ENCODE measurements at regions not wholly inside any gene's neighbourhood (a gene's known extent, or its start where the extent isn't known, plus 50 kb on each side); places are given as distances from the start of the nearest gene placed in this dataset.

DNA sequence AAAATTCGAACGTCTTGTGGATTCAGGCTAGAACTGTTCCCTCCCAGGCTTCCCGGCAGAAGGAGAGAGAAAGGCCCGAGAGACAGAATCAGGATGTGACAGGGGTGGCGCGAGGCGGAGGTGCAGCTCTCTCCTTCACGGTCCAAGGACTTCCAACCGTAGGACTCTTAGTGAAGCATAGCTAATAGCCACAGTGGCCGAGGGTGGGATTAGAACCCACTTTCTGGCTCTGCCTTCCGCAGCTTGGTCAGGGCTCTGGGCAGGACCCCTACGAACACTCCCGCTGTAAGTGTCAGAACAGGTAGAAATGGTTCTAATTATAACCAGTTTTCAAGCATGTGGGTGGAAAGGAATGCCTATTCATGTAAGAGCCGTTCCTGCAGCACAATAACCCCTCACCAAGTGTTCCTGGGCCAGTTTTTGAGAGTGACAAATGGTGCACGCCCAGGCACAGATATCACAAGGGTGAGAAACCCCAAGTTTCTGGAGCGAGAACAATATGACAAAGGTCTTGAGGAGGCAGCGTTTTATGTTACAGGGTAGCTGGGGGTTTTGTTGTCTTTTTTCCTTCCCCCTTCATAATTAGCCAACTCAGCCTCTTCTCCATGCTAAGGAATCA, 86.4 kb downstream of the SYF2 start:
- no peaks in the 10 kb centered on the region for H3K36me3 Mint-ChIP-seq (ENCODE audit: low read depth)
- peaks cover 4% of the 10 kb centered on the region for H3K4me1 Mint-ChIP-seq (ENCODE audit: low read depth)
- H3K27ac Mint-ChIP-seq: no peak overlapping the region
- no peak for DNase-seq (ENCODE audit: low spot score)
- no peak overlapping the region for H3K4me3 Mint-ChIP-seq
- H3K9me3 Mint-ChIP-seq: no peaks in the 10 kb centered on the region
- H3K27me3 Mint-ChIP-seq (ENCODE audit: low read depth): peaks cover 26% of the 10 kb centered on the region

DNA sequence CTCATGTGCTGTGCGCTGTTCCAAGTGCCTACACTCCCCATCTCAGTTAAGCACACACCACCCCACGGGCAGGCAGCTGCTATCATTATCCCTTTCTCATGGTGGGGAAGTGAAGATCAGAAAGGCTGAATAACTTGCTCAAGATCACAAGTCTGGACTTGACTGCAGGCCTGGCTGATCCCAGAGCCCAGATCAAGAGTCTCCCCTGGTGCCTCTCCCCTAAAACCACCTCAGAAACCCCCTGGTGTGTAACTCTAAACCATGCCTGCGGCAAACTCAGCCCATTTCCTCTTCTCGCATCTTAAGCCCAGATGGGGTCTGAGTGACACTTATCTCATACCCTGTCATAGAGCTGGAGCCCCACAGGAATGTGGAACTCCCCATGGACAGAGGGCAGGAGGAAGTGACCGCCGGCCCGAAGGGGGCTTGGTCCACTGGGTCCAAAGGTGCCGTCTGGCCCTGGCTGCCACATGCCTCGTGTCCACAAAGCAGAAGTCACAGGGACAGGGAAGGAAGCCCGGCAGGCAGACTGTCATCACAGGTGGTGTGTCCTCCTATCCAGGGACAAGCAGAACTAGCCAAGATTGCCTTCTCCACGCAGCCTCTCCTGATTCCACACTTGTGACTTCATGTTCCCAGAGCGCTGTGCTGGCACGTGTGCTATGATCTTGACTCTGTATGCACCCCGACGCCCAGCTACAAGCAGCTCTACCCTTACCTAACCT, 92.1 kb downstream of the SYF2 start:
- H3K27ac Mint-ChIP-seq: no peak overlapping the region
- peaks cover 35% of the 10 kb centered on the region for H3K27me3 Mint-ChIP-seq (ENCODE audit: low read depth)
- no peaks in the 10 kb centered on the region for H3K9me3 Mint-ChIP-seq
- no peak overlapping the region for H3K4me3 Mint-ChIP-seq
- no peaks in the 10 kb centered on the region for H3K4me1 Mint-ChIP-seq (ENCODE audit: low read depth)
- DNase-seq (ENCODE audit: low spot score): no peak
- H3K36me3 Mint-ChIP-seq (ENCODE audit: low read depth): no peaks in the 10 kb centered on the region

DNA sequence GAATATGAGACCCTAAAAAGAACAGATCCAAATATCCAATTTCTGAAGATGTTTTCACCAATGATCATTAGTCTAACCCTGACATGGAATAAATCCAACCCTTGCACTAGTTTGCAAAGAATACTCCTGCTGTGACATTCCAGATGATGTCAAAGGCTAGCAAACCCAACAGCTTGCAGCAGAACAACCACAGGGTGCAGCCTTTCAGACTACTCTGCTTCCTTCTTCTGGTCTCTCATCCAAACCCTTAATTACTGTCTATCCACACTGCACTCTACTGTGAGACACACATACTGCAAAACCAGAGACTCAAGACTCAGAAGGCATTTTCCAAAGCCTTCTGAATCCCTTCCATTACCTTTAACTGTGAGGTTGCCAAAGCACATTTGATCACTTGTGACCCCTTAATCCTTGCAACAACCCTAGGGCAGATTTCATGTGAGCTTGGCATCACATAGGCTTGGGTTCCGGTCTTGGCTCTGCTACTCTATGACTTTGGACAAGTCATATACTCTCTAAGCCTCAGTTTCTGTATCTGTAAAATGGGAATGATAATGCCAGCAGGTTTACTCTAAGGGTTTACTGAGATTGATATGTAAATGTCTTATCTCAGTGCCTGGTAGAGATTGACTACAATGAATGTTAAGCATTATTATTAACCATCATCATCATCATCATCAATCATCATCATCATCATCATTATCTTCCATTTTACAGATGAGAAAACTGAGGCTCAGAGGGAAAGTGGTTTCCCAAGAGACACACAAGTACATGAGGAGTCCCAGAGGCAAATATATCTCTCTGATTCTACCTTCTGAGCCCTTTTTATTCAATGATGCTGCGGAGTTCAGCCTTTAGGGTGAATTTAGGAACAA, 94.5 kb downstream of the SYF2 start:
- H3K36me3 Mint-ChIP-seq (ENCODE audit: low read depth): no peaks in the 10 kb centered on the region
- no peak overlapping the region for H3K4me3 Mint-ChIP-seq
- H3K4me1 Mint-ChIP-seq (ENCODE audit: low read depth): no peaks in the 10 kb centered on the region
- DNase-seq (ENCODE audit: low spot score): no peak
- no peaks in the 10 kb centered on the region for H3K9me3 Mint-ChIP-seq
- peaks cover 32% of the 10 kb centered on the region for H3K27me3 Mint-ChIP-seq (ENCODE audit: low read depth)
- no peak overlapping the region for H3K27ac Mint-ChIP-seq

DNA sequence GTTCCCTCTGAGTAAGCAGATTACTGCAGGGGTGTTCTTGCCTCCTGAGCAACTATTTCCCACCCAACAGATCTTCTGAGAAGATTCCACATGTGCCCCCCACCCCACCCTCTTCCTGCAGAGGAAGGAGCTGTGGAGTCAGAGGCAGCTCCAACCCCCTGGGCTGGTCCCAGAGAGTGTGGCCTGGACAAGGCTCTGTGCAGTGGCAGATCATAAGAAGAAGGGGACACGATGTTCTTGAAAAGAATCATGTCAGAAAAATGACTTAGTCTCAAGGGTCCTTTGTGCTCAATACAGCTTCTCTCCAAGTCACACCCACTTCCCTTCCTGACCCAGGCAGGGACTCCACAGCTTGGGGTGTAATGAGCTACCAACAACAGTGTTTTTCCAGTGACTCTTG, 95.2 kb downstream of the SYF2 start:
- Mint-ChIP-seq H3K36me3 (ENCODE audit: low read depth) (no peaks in the 10 kb centered on the region), H3K4me3 (no peak overlapping the region), H3K27me3 (ENCODE audit: low read depth) (peaks cover 32% of the 10 kb centered on the region), H3K4me1 (ENCODE audit: low read depth) (no peaks in the 10 kb centered on the region), H3K27ac (no peak overlapping the region), H3K9me3 (no peaks in the 10 kb centered on the region)
- DNase-seq (ENCODE audit: low spot score): no peak

DNA sequence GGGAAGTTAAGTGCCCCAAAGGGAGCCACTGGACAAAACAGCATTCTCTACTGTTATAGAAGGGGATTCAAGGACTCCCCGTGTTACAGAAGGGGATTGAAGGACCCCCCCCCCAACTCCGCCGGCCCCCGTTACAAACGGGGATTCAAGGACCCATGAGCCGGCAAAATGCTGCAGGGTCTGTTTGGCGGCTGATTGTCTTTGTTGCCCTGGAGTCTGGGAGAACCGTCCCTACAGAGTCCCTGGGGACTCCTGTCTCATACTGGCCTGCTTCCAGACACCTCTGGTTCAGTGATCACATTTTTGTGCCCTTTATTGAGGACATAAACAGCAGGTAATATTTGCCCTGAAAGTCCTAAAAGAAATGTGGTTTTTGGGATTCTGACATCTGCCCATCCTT, 96.4 kb downstream of the SYF2 start:
- H3K4me1 Mint-ChIP-seq (ENCODE audit: low read depth): no peaks in the 10 kb centered on the region
- peaks cover 33% of the 10 kb centered on the region for H3K27me3 Mint-ChIP-seq (ENCODE audit: low read depth)
- H3K27ac Mint-ChIP-seq: no peak overlapping the region
- no peak overlapping the region for H3K4me3 Mint-ChIP-seq
- no peaks in the 10 kb centered on the region for H3K36me3 Mint-ChIP-seq (ENCODE audit: low read depth)
- DNase-seq (ENCODE audit: low spot score): no peak
- no peaks in the 10 kb centered on the region for H3K9me3 Mint-ChIP-seq

DNA sequence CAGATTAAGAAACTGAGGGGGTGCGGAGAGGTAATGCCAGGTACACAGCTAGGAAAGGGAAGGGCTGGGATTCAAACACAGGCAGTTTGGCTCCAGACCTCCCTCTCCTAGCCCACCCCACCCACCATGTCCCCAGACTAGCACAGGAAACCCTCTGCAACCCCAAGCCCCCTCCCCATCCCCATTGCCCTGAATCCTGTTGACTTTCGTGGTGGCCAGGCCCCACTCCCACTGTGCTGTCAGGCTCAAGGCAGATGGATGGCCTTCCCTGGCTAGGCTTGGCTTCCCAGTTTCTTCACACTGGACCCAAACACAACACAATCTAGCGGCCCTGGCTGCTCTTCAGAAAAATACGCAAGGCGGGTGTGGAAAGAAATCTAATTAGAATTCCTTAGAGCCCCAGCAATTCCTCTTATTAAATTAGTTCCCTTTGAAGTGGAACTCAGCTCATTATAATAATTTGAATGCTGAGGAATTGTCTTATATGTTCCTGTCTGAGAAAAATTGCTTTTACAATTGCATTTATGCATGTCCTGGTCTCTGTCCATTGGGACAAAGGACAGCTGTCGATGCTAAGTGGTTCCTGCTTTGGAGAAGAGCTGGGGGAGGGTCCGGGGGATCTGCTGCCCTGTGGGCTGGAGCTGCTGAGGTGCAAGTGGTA, 97.4 kb downstream of the SYF2 start:
- Mint-ChIP-seq H3K9me3 (no peaks in the 10 kb centered on the region), H3K4me1 (ENCODE audit: low read depth) (no peaks in the 10 kb centered on the region), H3K27me3 (ENCODE audit: low read depth) (peaks cover 26% of the 10 kb centered on the region), H3K27ac (no peak overlapping the region), H3K36me3 (ENCODE audit: low read depth) (no peaks in the 10 kb centered on the region), H3K4me3 (no peak overlapping the region)
- DNase-seq (ENCODE audit: low spot score): no peak

DNA sequence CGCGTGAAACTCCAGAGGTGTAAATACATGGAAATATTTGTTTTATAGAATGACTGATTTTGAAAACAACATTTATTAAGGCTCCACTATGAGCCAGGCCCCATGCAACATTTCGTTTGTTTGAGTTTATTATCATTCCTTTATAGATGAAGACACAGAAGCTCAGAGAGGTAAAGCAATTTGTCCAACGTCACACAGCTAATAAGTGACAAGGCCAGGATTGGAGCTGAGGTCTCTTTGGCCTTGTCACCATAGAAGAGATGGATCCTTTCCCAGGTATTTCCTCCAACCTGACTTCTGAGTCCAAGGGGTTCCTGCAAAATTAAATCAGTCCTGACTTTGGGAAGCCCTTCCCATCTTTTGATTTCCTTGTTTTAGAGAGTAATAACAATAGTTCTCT, 98.0 kb downstream of the SYF2 start:
- no peaks in the 10 kb centered on the region for H3K4me1 Mint-ChIP-seq (ENCODE audit: low read depth)
- H3K4me3 Mint-ChIP-seq: no peak overlapping the region
- H3K27ac Mint-ChIP-seq: no peak overlapping the region
- DNase-seq (ENCODE audit: low spot score): no peak
- H3K27me3 Mint-ChIP-seq (ENCODE audit: low read depth): peaks cover 23% of the 10 kb centered on the region
- no peaks in the 10 kb centered on the region for H3K9me3 Mint-ChIP-seq
- H3K36me3 Mint-ChIP-seq (ENCODE audit: low read depth): no peaks in the 10 kb centered on the region

DNA sequence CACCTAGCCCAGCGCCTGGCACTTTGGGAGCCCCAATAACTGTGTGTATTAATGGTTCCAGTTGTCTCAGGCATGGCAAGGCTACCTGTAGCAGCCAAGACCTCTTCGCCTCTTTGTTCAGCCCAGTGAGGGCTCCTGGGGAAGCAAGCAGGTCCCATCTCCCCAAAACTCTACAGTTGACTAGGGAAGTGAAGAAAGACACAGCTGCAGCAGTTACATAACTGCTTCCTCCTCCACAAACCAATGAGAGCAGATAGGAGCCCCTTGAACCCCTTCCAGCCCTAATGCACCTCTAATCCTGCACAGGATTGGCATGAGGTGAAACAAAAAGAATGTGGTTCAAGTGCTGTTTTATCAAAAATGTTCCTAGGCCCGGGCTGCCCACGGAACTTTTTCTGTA, 100.5 kb downstream of the SYF2 start:
- H3K9me3 Mint-ChIP-seq: no peaks in the 10 kb centered on the region
- no peak for DNase-seq (ENCODE audit: low spot score)
- H3K27ac Mint-ChIP-seq: no peak overlapping the region
- H3K27me3 Mint-ChIP-seq (ENCODE audit: low read depth): peaks cover 10% of the 10 kb centered on the region
- no peak overlapping the region for H3K4me3 Mint-ChIP-seq
- H3K4me1 Mint-ChIP-seq (ENCODE audit: low read depth): no peaks in the 10 kb centered on the region
- no peaks in the 10 kb centered on the region for H3K36me3 Mint-ChIP-seq (ENCODE audit: low read depth)

DNA sequence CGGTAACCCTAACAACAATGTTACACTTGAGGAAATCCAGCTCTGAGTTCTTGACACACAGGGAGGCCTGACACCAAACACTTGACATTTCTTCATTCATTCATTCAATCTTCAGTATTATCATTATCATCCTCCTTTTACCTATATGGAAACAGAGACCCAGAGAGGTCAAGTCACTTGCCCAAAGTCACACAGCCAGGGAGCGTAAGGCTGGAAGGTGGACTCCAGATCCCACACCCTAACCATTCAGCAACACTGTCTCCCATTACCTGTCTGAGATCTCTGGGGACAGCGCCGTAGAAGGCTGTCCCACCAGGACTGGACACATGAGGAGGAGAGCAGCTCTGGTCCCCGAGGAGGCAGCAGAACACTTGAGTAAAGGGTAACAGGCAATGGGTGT, 101.4 kb downstream of the SYF2 start:
- H3K9me3 Mint-ChIP-seq: no peaks in the 10 kb centered on the region
- H3K4me3 Mint-ChIP-seq: no peak overlapping the region
- peaks cover 7% of the 10 kb centered on the region for H3K27me3 Mint-ChIP-seq (ENCODE audit: low read depth)
- no peaks in the 10 kb centered on the region for H3K4me1 Mint-ChIP-seq (ENCODE audit: low read depth)
- H3K27ac Mint-ChIP-seq: no peak overlapping the region
- H3K36me3 Mint-ChIP-seq (ENCODE audit: low read depth): no peaks in the 10 kb centered on the region
- DNase-seq (ENCODE audit: low spot score): no peak

DNA sequence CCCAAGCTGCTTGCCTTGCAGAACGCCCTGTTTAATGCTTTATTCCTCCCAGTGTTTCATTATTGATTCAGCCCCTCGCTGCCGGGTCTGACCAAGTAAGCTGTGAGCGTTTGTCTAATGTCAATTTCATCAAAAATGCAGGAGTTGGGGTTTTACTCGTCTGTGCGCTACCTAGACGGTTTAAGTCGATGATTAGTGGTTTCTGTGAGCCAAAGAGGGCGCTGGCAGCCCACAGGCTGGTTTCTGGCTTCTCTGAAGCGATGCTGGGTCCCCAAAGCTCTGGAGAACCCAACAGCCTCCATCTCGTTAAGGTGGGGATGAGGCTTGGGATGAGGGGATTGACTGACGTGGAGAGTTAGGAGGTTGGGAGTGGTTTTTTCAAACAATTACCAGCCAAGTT, 102.9 kb downstream of the SYF2 start:
- Mint-ChIP-seq H3K27me3 (ENCODE audit: low read depth) (peaks cover 9% of the 10 kb centered on the region), H3K4me3 (no peak overlapping the region), H3K36me3 (ENCODE audit: low read depth) (no peaks in the 10 kb centered on the region), H3K9me3 (no peaks in the 10 kb centered on the region), H3K27ac (no peak overlapping the region), H3K4me1 (ENCODE audit: low read depth) (no peaks in the 10 kb centered on the region)
- DNase-seq (ENCODE audit: low spot score): no peak

DNA sequence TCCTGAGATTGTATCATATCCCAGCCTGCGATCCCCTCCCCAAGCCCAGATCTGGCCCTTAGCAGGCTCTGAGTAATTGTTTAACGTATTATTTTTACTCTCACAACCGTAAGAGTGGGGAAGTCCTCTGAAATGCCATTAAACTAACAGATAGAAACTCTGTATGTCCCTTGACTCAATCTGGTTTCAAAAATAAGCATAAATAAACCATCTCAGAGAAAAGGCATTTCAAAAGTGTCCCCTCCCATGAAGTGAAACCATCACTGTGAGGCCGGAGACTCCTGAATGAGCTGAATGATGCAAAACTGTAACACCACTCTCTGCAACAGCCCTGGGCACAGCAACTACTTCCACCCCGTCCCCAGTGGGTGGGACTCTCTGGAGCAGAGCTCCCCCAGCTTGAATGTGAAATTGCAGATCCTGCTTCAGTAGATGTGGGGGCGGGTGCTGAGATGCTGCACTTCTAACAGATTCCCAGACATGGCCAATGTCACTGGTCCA, 104.1 kb downstream of the SYF2 start:
- no peak for DNase-seq (ENCODE audit: low spot score)
- H3K36me3 Mint-ChIP-seq (ENCODE audit: low read depth): no peaks in the 10 kb centered on the region
- peaks cover 9% of the 10 kb centered on the region for H3K27me3 Mint-ChIP-seq (ENCODE audit: low read depth)
- no peaks in the 10 kb centered on the region for H3K4me1 Mint-ChIP-seq (ENCODE audit: low read depth)
- H3K27ac Mint-ChIP-seq: no peak overlapping the region
- H3K4me3 Mint-ChIP-seq: no peak overlapping the region
- H3K9me3 Mint-ChIP-seq: no peaks in the 10 kb centered on the region

DNA sequence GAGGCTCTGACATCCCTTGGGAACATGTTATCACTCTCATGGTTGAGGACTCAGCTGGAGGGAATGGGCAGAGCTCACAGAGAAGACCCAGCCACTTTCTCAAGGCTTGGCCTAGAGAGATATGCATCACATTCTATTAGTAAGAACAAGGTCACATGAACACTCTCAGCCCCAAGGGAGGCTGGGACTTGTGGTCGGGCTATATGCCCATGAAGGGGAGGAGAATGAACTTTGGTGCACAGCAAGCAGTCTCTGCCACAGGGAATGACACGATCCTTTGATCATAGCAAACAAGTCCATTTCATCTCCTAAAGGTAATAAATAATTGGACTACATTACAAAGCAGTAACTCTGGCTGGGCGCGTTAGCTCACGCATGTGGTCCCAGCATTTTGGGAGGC, 105.7 kb downstream of the SYF2 start:
- Mint-ChIP-seq H3K27ac (no peak overlapping the region), H3K36me3 (ENCODE audit: low read depth) (no peaks in the 10 kb centered on the region), H3K9me3 (no peaks in the 10 kb centered on the region), H3K4me3 (no peak overlapping the region), H3K27me3 (ENCODE audit: low read depth) (peaks cover 6% of the 10 kb centered on the region), H3K4me1 (ENCODE audit: low read depth) (no peaks in the 10 kb centered on the region)
- no peak for DNase-seq (ENCODE audit: low spot score)

DNA sequence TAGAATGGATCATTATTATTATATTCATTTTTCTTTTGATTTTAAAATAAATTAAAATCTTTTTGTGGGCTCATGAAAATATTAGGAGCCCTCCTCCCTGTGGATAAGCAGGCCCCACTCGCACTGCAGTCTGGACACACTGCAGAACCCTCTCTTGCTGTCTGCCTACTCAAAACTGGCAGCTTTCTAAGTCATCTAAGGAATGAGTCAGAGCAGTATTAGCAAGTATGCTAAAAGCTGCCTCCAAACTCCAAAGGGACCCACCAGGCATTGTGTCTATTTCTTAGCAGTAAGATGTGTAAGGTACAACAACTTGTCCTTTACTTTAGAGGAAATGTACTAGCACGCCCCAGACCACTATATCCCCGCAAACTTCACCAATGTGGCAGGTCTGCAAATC, 108.8 kb downstream of the SYF2 start:
- H3K27me3 Mint-ChIP-seq (ENCODE audit: low read depth): peaks cover 2% of the 10 kb centered on the region
- no peak for DNase-seq (ENCODE audit: low spot score)
- H3K4me3 Mint-ChIP-seq: no peak overlapping the region
- H3K36me3 Mint-ChIP-seq (ENCODE audit: low read depth): no peaks in the 10 kb centered on the region
- peaks cover 15% of the 10 kb centered on the region for H3K4me1 Mint-ChIP-seq (ENCODE audit: low read depth)
- no peak overlapping the region for H3K27ac Mint-ChIP-seq
- no peaks in the 10 kb centered on the region for H3K9me3 Mint-ChIP-seq

DNA sequence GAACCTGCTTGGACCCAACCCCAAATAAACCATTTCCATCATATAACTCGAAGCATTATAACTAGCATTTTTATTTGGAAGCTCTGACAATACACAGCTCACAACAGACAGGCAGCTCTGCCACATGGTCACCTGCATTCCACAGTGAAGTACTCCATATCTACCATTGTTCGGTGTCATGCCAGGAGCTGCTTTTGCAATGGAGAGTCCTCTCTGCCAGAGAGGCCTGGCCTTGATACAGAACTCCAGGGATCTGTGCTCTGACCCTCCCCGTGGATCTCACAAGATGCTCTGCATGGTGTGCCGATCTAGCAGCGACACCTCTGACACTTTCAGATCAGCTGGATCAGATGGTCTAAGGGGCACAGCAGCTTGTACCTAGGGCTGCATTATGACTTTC, 109.6 kb downstream of the SYF2 start:
- Mint-ChIP-seq H3K27ac (no peak overlapping the region), H3K9me3 (no peaks in the 10 kb centered on the region)

More for the DNA sequence above, 109.6 kb downstream of the SYF2 start:
- peaks cover 18% of the 10 kb centered on the region for H3K4me1 Mint-ChIP-seq (ENCODE audit: low read depth)
- H3K4me3 Mint-ChIP-seq: no peak overlapping the region
- no peaks in the 10 kb centered on the region for H3K36me3 Mint-ChIP-seq (ENCODE audit: low read depth)
- DNase-seq (ENCODE audit: low spot score): no peak
- peaks cover 2% of the 10 kb centered on the region for H3K27me3 Mint-ChIP-seq (ENCODE audit: low read depth)

All from T-helper 2 cell treated with Interferon-gamma antibody and Interleukin-4, amounts not matched to agents 5 μg/mL and 100 μg/mL, for 36 hours (primary cell).